ENCODE measurements at regions not wholly inside any gene's neighbourhood (a gene's known extent, or its start where the extent isn't known, plus 50 kb on each side); places are given as distances from the start of the nearest gene placed in this dataset.

- Histone ChIP-seq H3K4me3 (no peak overlapping the region), H3K4me1 (no peaks in the 10 kb centered on the region), H3K36me3 (no peaks in the 10 kb centered on the region), H3K27me3 (no peaks in the 10 kb centered on the region), H3K9me3 (no peaks in the 10 kb centered on the region), H3K27ac (no peak overlapping the region)
- intact Hi-C loops (cut with DNase I; ENCODE audit: low total_unique reads), result no loop called here
- TF ChIP-seq, protein P1, sequence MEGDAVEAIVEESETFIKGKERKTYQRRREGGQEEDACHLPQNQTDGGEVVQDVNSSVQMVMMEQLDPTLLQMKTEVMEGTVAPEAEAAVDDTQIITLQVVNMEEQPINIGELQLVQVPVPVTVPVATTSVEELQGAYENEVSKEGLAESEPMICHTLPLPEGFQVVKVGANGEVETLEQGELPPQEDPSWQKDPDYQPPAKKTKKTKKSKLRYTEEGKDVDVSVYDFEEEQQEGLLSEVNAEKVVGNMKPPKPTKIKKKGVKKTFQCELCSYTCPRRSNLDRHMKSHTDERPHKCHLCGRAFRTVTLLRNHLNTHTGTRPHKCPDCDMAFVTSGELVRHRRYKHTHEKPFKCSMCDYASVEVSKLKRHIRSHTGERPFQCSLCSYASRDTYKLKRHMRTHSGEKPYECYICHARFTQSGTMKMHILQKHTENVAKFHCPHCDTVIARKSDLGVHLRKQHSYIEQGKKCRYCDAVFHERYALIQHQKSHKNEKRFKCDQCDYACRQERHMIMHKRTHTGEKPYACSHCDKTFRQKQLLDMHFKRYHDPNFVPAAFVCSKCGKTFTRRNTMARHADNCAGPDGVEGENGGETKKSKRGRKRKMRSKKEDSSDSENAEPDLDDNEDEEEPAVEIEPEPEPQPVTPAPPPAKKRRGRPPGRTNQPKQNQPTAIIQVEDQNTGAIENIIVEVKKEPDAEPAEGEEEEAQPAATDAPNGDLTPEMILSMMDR (IDR thresholded peaks at IDR 0.05), result no peak
- TF ChIP-seq POLR2A (IDR thresholded peaks at IDR 0.05), result no peak
- TF ChIP-seq POLR2AphosphoS5 (IDR thresholded peaks at IDR 0.05), result no peak
- DNase-seq (ENCODE audit: low spot score in 2 of 2), result no peak
These were observed 405.0 kb upstream of the TMTC1 start for GRCh38 chr12:30188602-30189326.

- H3K4me1 ChIP-seq, result no peaks in the 10 kb centered on the region
- TF ChIP-seq POLR2AphosphoS5 (IDR thresholded peaks at IDR 0.05), result no peak
- TF ChIP-seq POLR2A (IDR thresholded peaks at IDR 0.05), result no peak
- TF ChIP-seq, protein P1 (IDR thresholded peaks at IDR 0.05), result no peak
- H3K27me3 ChIP-seq, result no peaks in the 10 kb centered on the region
- H3K4me3 ChIP-seq, result no peak overlapping the region
- H3K9me3 ChIP-seq, result no peaks in the 10 kb centered on the region
- H3K36me3 ChIP-seq, result no peaks in the 10 kb centered on the region
- H3K27ac ChIP-seq, result no peak overlapping the region
- no peak for DNase-seq (ENCODE audit: low spot score in 2 of 2)
- intact Hi-C loops (cut with DNase I; ENCODE audit: low total_unique reads), result no loop called here
These were observed 403.7 kb upstream of the TMTC1 start for GRCh38 chr12:30187426-30187825.

GRCh38 chr12:30181334-30181733 lies 397.6 kb upstream of the TMTC1 start:
- TF ChIP-seq, protein P1 (IDR thresholded peaks at IDR 0.05), result no peak
- TF ChIP-seq POLR2AphosphoS5 (IDR thresholded peaks at IDR 0.05) (no peak), POLR2A (IDR thresholded peaks at IDR 0.05) (no peak)

DNA sequence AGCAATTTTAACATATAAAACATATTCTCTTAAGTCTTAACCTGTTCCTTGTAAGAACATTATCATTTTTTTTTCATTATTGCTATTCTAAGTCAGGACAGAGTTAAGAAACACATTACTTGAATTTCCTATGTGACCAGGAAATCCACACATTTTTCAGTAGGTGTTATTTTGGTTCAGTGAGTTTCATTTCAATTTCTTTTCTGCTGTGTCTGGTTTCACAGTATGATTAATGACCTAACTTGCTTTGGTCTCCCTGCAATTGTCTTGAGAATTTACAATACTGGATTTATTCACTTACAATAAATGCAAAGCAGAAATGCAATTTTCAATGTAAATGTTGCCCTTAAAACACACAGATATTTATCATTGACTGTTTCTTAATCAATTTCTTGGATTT lies 396.9 kb upstream of the TMTC1 start:
- TF ChIP-seq, protein P1 (IDR thresholded peaks at IDR 0.05), result no peak
- TF ChIP-seq POLR2AphosphoS5 (IDR thresholded peaks at IDR 0.05) (no peak), POLR2A (IDR thresholded peaks at IDR 0.05) (no peak)
- no peak overlapping the region for H3K4me3 ChIP-seq
- no peaks in the 10 kb centered on the region for H3K4me1 ChIP-seq
- H3K36me3 ChIP-seq, result no peaks in the 10 kb centered on the region
- no peak for DNase-seq (ENCODE audit: low spot score in 2 of 2)
- no peaks in the 10 kb centered on the region for H3K27me3 ChIP-seq
- no peak overlapping the region for H3K27ac ChIP-seq
- intact Hi-C loops (cut with DNase I; ENCODE audit: low total_unique reads), result no loop called here
- H3K9me3 ChIP-seq, result no peaks in the 10 kb centered on the region

More at GRCh38 chr12:30181334-30181733, 397.6 kb upstream of the TMTC1 start:
- Histone ChIP-seq H3K9me3 (no peaks in the 10 kb centered on the region), H3K27me3 (no peaks in the 10 kb centered on the region), H3K27ac (no peak overlapping the region), H3K4me1 (no peaks in the 10 kb centered on the region), H3K4me3 (no peak overlapping the region), H3K36me3 (no peaks in the 10 kb centered on the region)
- intact Hi-C loops (cut with DNase I; ENCODE audit: low total_unique reads), result no loop called here
- DNase-seq (ENCODE audit: low spot score in 2 of 2), result no peak

DNA sequence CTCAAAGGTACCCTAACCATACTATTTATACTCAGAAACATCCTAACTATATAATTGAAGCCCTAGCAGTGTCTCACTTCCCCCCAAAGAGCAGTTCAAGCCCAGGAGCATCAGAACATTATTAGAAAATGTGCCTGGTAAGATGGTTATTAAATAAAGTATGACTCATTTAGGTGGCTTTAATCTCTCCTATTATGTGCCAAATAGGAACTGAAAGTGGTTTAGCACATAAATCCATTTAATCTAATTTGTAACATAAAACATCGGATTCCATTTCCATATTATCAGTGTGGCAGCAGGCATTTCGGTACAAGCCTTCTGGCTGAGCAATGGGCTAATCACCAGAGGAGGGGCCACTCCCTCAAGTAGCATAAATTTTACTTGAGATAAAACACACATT lies 395.2 kb upstream of the TMTC1 start:
- Histone ChIP-seq H3K4me1 (no peaks in the 10 kb centered on the region), H3K4me3 (no peak overlapping the region), H3K36me3 (no peaks in the 10 kb centered on the region), H3K27ac (no peak overlapping the region), H3K9me3 (no peaks in the 10 kb centered on the region), H3K27me3 (no peaks in the 10 kb centered on the region)
- intact Hi-C loops (cut with DNase I; ENCODE audit: low total_unique reads), result no loop called here
- no peak for DNase-seq (ENCODE audit: low spot score in 2 of 2)
- TF ChIP-seq POLR2AphosphoS5 (IDR thresholded peaks at IDR 0.05) (no peak), POLR2A (IDR thresholded peaks at IDR 0.05) (no peak)
- TF ChIP-seq, protein P1 (IDR thresholded peaks at IDR 0.05), result no peak

Data from breast epithelium (tissue), 4 donors.